Mammary epithelial cell (primary cell): ENCODE measurements at regions not wholly inside any gene's neighbourhood (a gene's known extent, or its start where the extent isn't known, plus 50 kb on each side); places are given as distances from the start of the nearest gene placed in this dataset.

Experiments used
- EZH2 ChIP-seq: IDR thresholded peaks from 2 replicates; pipeline ENCODE4 v1.6.1; 2012; ENCODE audit warnings: low read length, inconsistent platforms, borderline replicate concordance
- TF ChIP-seq, protein P1 (sequence below), 2 donors: IDR thresholded peaks in 1 of 2; conservative IDR thresholded peaks in 1 of 2; 2 replicates each; pipeline ENCODE4 v1.5.1; 2011 to 2012; ENCODE audit warnings: inconsistent platforms in 2 of 2, low read length in 2 of 2, mild to moderate bottlenecking in 2 of 2, control low read depth in 1 of 2, low read depth in 1 of 2; ENCODE audit not compliant: insufficient read depth in 1 of 2; ENCODE audit errors: extremely low read depth in 1 of 2

- TF ChIP-seq, protein P1, sequence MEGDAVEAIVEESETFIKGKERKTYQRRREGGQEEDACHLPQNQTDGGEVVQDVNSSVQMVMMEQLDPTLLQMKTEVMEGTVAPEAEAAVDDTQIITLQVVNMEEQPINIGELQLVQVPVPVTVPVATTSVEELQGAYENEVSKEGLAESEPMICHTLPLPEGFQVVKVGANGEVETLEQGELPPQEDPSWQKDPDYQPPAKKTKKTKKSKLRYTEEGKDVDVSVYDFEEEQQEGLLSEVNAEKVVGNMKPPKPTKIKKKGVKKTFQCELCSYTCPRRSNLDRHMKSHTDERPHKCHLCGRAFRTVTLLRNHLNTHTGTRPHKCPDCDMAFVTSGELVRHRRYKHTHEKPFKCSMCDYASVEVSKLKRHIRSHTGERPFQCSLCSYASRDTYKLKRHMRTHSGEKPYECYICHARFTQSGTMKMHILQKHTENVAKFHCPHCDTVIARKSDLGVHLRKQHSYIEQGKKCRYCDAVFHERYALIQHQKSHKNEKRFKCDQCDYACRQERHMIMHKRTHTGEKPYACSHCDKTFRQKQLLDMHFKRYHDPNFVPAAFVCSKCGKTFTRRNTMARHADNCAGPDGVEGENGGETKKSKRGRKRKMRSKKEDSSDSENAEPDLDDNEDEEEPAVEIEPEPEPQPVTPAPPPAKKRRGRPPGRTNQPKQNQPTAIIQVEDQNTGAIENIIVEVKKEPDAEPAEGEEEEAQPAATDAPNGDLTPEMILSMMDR (conservative IDR thresholded peaks at IDR 0.05 in 1 of 2, IDR thresholded peaks at IDR 0.05 in 1 of 2; ENCODE audit: extremely low read depth in 1 of 2, insufficient read depth in 1 of 2, low read depth in 1 of 2, low read length in 2 of 2), result no peak
- TF ChIP-seq EZH2, result no peak
These were observed 227.7 kb upstream of the TMEM260 start for GRCh38 chr14:56351861-56352260.
